ENCODE measurements at regions not wholly inside any gene's neighbourhood (a gene's known extent, or its start where the extent isn't known, plus 50 kb on each side); places are given as distances from the start of the nearest gene placed in this dataset.
"Not testable (repeated sequence)": the region's sequence is repeated elsewhere in the genome, so short reads cannot be mapped to it uniquely, and the experiment has no call there.

DNA sequence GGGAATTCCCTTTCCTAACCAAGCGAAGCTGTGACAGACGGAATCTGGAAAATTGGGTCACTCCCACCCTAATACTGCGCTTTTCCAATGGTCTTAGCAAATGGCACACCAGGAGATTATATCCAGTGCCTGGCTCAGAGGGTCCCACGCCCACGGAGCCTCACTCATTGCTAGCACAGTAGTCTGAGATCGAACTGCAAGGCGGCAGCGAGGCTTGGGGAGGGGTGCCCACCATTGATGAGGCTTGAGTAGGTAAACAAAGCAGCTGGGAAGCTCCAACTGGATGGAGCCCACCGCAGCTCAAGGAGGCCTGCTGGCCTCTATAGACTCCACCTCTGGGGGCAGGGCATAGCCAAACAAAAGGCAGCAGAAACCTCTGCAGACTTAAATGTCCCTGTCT lies 523.9 kb downstream of the KCNH5 start:
- not testable (repeated sequence) for DNase-seq (ENCODE audit: low read depth)

DNA sequence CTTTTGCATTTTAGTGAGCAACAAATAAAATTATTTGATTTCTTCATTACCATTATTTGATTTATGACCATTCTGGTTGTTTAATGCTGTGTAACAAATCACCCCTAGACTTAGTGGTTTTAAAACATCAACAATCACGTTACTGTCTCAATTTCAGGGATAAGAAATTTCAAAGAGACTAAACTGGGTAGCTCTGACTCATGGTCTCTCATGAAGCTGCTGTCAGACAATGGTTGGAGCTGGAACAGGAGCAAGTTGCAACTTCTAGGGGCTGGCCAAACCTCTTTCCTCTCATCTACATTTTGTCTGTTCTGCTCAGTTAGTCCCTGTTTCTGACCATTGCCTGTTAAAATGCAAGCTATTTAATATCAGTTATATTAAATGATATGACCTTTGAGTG lies 517.0 kb downstream of the KCNH5 start:
- DNase-seq (ENCODE audit: low read depth) = no peak

DNA sequence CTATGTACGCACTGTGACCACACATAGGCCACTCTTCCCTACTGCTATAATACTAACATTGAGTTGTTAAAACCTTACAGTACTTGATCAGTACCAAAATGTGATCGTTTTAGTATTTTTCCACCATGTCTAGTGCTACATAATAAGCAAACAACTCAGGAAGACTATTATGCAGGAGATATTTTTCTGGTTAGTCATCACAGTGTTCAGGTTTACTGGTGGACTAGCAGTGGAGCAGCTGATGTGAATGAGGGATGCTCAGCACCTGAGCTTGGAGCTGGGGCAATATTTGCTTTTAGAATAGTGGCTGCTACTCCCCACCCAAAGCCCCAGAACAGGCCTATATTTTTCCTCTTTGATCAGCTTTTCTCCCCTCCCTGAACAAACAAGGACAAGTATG lies 513.1 kb downstream of the KCNH5 start:
- no peak for DNase-seq (ENCODE audit: low read depth)

DNA sequence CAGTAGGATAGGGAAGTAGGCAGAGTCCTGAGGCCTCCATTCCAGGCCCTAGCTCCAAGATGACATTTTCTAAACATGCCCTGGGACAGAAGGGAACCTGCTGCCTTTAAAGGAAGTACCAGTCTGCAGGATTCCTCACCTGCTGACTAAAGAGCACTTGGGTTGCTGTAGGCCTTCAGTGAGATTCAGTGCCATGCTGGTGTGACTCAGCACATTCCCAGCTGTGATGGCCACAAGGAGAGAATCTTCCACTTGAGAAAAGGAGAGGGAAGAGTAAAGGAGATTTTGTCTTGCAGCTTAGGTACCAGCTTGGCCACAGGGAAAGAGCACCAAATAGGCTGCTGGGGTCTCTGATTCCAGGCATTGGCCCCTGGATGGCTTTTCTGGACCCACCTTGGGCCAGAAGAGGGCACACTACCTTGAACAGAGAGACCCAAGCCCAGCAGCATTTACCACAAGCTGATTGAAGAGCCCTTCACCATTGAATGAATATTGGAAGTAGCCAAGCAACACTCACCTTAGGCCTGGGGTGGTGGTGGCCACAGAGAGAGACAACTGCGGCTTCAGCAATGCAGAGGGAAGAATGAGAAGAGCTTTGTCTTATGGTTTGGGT lies 498.3 kb downstream of the KCNH5 start:
- DNase-seq (ENCODE audit: low read depth) = no peak

DNA sequence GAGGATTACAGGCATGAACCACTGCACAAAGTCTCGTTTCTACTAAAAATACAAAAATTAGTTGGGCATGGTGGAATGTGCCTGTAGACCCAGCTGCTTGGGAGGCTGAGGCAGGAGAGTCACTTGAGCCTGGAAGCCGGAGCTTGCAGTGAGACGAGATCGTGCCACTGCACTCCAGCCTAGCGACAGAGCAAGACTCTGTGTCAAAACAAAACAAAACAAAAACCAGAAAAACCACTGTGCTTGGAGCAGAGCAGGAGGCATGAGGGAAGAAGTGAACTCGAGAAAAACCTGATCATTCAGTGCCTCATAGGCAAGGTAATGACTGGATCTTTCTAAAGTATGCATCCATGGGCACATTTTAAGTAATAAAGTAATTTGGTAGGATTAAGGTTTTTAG lies 487.8 kb downstream of the KCNH5 start:
- no peak for DNase-seq (ENCODE audit: low read depth)

DNA sequence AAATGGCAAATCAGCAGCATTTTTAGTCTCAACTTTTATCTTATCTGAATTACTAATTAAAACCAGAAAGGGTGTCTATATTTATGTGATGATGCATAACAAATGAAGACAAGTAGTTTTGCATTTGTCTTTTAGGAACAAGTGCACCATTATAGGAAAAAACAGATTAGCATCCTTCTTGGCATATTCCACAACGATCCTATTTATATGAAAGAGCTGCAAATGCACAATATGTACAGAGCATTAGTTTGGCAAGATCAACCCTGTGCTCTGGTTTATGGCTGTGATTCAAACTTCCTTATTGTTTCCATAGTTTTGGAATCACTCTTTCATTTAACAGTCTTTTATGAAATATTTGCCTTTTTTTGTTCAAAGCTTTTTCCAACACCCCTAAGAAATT lies 486.8 kb downstream of the KCNH5 start:
- no peak for DNase-seq (ENCODE audit: low read depth)

DNA sequence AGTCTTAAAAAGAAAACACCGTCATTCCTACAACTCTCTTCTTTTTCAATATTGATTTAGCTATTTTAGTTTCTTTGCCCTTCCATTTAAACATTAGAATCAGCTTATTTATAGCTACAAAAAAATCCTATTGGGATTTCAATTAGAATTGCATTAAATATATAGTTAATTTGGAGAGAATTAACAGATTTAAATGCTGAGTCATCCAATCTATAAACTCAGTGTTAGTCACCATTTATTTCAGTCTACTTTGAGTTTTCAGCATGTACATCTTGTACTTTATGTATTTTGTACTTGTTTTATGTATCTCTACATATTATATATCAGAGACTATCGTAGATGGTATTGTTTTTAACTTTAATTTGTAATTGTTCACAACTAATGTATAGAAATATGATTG lies 460.0 kb downstream of the KCNH5 start:
- no peak for DNase-seq (ENCODE audit: low read depth)

DNA sequence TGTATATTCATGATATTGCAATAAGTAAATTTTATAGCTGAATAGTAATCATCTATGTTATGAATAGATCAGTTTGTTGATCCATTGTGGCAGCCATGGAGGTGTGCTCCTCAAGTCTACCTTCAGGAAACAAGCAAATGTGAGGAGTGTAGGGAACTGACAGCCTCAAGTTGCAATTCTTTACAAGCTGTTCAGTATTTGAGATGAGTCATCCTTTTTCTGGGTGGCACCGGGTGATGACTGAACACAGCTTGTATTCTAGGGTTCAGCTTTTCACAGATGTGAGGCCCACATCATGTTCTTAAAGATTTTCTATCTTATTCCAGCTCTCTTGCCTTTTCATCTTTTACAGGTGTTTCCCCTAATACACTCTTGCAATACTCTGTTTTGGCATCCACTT lies 452.4 kb downstream of the KCNH5 start:
- no peak for DNase-seq (ENCODE audit: low read depth)

DNA sequence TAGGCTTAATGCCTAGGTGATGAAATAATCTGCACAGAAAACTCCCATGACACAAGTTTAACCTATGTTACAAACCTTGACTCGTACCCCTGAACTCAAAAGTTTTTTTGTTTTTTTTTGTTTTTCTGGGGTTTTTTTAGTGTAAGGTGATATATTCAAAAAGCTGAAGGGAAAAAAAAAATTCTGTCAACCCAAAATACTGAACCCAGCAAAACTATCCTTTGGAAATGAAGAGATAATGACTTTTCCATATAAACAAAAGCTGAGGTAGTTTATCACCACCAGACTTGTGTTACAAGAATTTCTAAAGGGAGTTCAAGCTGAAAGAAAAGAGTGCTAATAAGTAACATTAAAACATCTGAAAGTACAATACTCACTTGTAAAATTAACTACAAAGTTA lies 448.1 kb downstream of the KCNH5 start:
- no peak for DNase-seq (ENCODE audit: low read depth)

DNA sequence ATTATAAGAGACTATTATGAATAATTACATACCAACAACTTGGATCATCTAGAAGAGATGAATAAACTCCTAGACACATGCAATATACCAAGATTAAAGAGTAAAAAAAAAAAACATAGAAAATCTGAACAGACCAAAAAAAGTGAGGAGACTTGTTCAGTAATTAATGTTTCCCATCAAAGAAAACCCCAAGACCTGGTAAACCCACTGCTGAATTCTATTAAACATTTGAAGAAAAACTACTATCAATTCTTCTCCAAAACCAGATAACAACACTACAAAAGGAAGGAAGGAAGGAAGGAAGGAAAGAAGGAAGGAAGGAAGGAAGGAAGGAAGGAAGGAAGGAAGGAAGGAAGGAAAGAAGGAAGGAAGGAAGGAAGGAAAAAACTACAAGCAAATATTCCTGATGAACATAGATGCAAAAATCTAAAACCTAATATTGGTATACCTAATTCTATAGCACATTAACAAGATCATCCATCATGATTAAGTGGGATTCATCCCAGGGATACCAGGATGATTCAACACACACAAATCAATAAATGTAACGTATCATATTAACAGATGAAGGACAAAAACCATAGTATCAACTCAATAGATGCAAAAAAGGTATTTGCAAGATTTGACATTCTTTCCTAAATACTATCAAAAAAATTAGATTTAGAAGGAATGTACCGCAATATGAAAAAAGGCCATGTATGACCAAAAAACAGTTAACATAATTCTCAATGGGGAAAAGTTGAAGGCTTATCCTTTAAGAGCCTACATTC lies 445.5 kb downstream of the KCNH5 start:
- no peak for DNase-seq (ENCODE audit: low read depth)

DNA sequence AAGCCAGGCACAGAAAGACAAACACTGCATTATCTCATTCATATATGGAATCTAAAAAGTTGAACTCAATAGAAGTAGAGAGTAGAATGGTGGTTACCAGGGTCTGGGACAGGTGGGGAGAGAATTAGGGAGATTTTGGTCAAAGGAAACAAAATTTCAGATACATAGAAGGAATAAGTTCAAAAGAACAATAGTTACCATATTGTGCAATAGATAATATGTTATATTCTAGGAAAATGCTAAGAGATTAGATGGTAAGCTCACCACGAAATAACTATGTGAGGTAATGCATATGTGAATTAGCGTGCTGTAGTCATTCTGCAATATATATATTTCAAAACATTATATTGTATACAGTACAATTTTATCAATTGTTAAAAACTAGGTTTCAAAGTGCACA lies 442.5 kb downstream of the KCNH5 start:
- DNase-seq (ENCODE audit: low read depth) = no peak

DNA sequence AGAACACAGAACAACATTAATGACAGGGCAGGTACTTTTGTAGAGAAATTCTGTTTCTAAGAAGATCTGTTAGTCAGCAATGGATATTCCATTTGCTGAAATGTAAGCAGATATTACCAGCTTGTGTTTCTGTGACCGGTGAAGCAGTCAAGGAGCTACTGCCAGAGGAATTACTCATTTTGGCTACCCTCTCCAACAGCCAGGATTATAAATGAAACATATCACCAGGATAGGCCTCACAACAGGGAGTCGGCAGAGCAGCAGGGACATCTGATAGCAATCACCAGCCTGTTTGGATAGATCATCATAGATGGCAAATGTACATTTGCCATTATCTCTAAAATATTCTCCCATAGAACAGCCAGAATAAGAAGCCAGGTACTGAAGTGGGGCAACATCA lies 440.7 kb downstream of the KCNH5 start:
- no peak for DNase-seq (ENCODE audit: low read depth)

DNA sequence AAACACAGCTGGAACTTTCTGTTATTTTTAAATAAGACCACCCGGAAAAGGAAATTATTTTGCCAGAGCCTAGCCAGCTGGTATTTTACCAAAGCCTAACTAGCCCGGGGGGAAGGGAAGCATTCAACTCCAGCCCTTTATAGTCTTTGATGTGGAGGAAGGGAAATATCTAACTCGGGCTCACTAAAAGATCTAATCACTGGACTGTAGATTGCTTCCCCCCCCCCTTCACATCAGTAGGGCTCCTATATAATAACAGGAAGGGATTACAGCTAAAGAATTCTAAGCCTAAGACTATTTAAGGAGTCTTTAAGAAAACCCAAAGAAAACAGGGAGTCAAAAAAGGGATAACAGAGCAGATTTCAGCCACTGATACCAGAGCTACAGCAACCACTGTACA lies 431.1 kb downstream of the KCNH5 start:
- no peak for DNase-seq (ENCODE audit: low read depth)

DNA sequence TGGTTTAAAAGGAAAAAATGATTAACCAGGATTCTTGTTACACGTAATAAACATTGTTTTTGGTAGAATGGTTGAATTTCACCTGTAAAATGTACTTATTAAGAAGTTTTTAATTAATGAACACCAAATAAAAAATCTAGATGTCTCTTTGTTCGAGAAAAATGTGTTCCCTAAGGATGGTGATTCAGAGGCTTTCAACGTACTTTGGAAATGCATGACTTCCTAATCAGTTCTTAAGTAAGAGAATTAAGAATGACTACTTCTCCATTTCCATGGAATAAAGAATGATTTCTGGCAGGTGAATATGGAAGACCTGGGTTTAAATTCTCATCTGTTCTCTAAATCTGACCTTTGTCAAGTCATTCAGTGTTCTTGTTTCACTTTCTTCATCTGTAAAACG lies 428.6 kb downstream of the KCNH5 start:
- no peak for DNase-seq (ENCODE audit: low read depth)

DNA sequence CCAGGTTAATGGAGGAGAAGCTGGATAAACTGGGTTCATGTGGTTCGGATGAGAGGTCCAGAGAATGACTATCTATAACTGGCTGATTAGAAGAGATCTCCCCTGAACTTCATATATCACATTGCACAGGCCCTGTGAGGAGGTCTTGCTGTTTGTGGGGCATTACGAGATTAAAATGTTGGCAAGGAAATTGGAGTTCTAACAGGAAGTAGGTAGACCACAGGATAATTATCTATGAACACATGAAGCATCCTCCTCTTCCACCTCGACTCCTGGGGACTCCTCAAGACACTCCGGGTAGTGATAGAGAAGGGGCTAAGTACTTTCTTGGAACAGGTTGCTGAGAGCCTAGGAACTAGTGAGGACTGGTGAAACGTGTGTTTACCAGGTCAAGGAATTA lies 418.8 kb downstream of the KCNH5 start:
- DNase-seq (ENCODE audit: low read depth) = no peak

DNA sequence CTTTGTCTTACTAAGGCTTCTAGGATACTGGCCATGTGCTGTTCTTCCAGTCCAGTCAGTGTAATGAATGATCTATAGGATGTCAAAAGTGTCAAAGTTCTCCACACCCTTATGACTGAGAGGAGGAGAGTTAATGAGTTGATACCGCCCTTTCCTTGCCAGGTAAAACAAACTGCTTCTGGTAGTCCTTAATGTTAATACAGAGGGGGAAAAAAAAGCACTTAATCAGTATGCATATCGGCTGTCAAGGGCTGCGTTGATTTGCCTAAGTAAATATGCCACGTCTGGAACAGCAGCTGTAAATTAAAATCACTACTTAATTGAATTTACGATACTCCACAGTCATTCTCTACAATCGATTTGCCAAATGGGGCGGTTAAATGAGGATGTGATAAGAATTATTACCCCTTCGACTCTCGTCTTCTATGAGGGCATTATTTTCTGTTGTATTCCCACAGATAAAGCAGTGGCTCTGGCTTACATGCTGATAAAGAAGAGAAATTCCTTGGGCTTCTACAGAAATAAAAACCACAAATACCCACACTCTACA lies 416.0 kb downstream of the KCNH5 start:
- no peak for DNase-seq (ENCODE audit: low read depth)

DNA sequence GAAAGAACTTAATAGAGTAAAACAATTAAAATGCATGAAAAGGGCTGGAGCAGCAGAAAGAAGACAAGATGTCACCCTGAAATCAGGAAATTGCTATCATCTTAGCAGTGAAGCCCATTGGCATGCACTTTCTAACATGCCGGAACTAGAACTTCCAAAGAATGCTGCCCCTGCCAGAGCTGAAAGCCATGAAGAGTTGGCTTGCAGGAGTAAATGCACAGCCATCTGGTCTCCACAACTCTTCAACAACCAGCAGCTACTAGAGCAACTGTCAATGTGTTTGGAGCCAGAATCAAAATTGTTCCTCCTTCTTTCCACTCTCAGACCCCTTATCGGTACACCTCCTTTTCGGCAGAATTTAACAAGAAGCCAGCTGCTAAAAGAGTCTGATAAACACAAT lies 414.1 kb downstream of the KCNH5 start:
- no peak for DNase-seq (ENCODE audit: low read depth)

DNA sequence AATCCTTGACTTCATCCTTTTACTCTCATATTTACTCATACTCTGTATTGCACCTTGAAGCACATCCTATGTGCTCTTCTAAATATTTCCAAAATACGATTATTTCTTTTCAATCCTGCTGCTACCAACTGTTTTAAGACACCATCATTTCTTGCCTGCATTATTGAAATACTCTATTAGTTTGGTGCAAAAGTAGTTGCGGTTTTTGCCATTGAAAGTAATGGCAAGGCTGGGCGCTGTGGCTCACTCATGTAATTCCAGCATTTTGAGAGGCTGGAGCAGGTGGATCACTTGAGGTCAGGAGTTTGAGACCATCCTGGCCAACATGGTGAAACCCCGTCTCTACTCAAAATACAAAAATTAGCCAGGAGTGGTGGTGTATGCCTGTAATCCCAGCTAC lies 412.5 kb downstream of the KCNH5 start:
- no peak for DNase-seq (ENCODE audit: low read depth)

DNA sequence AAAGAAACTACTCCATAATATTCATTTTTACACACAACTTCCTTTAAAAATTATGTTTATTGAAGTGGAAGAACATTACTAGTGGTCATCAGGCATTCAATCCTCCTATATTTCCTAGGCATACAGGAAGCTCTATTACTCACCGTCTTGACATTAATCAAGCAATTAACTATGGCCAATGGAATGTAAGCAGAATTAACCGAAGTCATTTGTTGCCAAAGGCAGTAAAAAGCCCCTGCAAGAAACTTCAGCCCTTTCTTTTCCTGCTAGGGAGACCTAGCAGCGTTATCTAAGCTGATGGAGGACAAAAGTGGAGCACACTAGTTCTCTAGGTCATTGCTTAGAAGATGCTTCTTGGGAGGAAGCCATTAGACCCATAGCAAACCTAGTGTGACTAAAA lies 399.6 kb downstream of the KCNH5 start:
- DNase-seq (ENCODE audit: low read depth) = peak; percentile 13
